GM04503 (cell line): ENCODE measurements at regions not wholly inside any gene's neighbourhood (a gene's known extent, or its start where the extent isn't known, plus 50 kb on each side); places are given as distances from the start of the nearest gene placed in this dataset.

Source experiments
- DNase-seq: peaks from one replicate; pipeline ENCODE4 v3.0.0-alpha.2; 2012; ENCODE audit warnings: low read depth

DNA sequence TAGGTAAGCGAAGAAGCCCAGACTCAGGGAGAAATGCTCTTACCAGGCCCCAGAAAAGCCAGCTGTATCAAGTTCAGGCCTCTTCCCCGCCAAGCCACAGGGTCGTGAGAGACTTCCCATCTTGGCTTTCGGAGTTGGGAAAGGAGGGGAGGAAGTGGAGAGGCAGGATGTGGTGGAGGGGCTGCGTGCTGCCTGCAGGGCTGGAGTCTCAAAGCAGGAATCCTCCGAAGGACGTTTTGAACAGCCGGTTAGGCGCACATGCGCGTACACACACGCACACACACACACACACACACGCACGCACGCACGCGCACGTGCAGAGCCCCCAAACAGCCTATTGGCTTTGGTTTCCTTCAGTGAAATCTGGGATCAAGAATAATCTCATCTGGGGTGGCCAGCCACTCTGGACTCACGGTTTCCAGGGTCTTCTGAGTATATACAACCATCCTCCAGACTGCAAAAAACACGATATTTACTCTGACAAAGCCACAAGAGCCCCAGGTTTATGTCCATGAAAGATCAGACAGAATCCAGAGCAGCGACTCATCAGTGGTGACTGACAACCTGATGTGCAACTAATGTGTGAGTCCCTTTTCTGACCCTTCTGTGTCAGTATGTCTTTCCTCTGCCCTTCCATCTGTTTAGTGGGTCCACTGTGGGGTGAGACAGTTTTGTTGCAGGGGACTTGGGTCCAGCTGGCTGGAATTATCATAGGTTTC, 115.0 kb upstream of the ZNF438 start:
- DNase-seq = no peak

DNA sequence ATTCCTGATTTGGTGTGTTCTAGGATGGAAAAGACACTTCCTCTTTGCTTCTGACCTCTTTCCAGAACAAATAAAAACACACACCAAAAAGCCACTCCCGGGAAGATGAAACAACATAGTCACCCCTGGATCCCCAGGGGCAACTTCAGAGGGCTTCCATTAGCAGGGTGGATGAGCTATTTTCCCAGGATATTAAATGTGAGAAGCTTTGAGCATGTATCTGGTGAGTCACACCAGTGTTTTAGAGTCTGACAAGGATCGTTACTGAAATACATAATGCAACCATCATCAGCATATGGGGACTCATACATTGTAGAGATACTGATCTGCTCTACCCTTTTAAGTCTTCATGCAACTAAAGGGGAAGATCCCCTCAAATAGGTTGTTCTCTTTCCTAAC, 115.5 kb upstream of the ZNF438 start:
- DNase-seq = peak; percentile 81

DNA sequence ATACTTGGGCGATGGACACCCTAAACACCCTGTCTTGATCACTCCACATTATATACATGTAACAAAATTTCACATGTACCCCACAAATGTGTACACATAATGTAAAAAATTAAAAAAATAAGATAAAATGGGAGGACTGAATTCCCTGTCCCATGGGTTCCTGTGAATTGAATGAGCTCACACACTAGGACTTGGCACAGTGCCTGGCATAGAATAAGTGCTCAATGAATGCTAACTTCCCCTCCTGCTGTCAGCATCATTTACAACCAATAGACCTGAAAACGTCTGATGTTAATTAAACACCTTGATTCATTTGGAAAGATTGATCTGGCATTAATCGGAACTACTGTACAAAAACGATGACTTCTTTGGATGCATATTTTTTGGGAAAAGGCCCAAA, 117.3 kb upstream of the ZNF438 start:
- no peak for DNase-seq

DNA sequence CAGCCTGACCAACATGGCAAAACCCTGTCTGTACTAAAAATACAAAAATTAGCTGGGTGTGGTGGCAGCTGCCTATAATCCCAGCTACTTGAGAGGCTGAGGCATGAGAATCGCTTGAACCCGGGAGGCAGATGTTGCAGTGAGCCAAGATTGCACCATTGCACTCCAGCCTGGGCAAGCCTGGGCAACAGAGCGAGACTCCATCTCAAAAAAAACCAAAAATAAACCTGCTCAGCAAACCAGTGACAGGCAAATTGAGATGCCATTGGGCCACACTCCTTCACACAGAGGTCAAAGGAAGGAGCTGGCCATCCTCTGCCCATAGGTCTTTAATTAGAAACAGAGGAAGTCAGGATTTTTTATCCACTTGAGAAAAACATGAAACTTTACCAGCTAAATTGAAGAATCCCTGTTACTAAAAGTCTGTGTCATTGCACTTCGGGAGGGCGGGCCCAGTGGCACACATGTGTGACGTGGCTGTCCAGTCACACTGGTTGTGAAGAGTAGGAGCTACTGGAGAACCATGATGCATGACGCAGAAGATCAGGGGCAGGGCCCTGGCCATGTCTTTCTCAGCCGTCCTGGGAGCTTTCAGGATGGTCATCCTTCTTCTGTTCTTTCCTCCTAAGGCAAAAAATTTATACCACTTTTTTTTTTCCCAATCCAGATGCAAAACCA, 118.3 kb upstream of the ZNF438 start:
- DNase-seq = no peak

DNA sequence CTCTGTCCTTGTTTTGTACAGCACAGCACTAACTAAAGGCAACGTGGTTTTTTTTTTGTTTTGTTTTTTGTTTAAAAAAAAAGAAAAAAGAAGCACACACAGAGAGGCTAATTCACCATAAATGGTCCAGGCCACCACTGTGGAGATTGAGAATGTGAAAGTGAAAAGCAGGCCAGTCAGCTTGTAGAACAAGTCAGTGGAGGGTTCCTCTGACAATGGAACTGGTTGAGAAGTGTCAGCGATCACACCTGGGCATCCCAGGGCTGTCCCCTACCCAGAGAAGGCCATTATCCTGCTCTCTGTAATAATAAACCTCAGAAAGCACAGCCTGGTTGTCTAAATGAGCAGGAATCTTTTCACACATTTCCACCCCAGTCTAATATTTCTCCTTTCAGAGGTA, 119.6 kb upstream of the ZNF438 start:
- no peak for DNase-seq

DNA sequence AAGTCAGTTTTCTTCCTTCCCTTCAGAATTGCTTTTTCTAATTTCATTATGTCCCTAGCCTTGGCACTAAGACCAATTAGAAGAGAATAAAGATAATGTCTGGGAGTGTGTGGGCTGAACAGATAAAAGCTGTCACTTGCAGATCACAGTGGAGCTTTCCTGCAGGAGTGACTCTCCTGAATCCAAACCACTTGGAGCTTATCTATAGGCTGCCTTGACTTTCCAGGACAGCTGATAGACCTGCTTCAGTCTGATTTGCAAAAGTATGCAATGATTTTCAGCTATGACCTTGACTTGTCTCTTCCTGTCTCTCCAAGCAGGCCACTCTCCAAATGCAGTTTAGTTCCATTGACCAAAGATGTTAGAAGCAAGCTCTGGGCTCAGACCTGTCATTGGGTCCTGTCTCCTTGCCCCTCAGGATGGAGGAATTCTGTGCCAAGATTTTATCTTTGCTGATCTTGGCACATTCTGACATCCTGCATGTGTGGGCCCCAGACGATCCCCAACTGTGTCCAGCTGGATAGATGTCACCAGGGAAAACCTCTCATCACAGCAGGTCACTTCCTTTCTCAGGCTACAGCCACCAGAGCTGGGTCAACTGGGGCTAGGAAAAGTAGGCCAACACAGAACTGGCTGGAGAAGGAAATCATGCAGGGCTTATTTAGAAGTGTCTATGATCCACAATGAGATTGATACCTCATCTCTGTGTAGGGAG, 120.9 kb upstream of the ZNF438 start:
- no peak for DNase-seq

DNA sequence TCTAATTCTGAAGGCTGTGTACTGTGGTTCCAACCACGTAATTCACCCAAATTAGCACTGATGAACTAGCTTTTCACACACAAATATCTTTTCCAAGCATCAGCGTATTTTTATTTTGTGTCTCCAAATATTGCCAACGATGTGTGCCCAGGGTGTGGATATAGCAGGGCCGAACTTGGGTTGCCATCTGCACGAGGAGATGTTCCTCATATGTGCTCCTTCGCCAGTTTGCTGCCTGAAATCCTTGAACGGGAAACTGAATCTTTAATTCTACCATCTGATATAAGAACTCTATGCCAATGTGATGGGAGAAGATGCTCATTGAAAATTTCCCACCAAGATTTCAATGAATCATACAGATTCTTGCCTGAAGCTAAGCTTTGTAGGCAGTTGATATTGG, 121.5 kb upstream of the ZNF438 start:
- no peak for DNase-seq

DNA sequence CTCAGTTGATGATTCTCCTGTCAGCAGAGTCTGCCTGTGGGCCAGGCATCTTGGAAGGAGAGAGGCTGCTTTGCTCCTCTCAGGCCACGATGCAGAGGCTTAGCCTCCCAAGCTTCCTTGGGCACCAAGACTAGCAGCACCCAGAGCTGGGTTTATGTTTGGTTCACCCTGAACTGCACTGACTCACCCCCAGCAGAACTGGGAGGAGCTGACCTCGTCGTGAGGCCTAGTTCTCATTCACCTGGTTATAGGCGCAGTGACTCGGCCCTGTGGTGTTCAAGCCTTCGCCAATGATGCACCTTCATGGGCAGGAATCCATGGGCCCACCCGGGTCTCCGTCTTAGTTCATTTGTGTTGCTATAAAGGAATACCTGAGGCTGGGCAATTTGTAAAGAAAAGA, 122.0 kb upstream of the ZNF438 start:
- DNase-seq = no peak

DNA sequence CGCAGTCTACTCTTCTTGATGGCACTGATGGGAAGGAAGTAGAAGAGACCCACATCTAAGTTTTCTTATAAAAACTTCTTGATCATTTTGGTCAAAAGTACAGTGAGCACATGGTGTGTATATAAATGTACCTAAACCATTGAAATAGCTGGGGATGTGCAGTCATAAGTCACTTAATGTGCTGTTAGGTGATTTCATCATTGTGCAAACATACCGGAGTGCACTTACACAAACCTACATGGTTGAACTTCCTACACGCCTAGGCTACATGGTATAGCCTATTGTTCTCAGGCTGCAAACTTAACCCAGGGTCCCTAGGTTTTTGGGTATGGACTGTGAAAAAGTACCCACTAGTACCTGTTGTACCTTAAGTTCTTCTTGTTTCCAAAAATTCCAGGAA, 123.3 kb upstream of the ZNF438 start:
- DNase-seq = no peak

DNA sequence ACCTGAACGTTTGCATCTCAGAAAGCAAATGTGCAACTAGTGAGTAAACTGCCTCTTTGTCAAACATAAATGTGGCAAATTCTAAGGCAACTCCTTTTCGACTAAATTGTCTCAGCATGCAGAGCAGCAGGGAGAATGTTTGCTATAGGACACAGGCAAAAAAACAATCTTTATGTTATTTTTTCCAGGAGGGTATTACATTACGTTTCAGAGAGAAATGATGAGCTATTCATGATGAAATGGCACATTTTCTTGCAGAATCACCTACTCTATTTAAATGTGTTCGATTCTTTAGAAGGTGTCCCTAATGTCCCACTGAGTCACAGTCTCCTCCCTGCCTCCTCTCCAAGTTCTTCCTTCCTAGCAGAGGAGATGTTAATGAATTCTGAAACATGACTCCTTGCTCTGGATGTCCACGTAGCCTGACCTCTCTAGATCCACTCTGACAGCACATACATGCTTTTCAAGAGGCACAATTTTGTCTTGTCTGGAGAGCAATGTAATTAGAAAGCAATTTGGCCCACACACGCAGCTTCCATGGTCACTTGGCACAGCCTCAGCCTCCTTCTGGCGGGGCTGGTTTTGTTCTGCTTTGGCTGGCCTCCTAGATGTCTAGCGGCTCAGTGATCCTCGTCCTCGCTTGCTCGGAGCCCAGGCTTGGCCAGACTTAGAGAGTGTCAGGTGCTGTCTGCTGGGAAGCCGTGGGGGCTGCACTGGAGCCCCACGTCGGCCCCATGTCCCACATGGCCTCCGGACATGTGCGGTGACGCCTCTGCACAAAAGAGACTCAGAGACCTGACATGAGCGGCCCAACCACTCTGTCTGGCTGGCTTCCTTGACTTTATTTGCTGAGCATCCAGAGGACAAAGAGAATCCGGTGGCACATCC, 125.7 kb upstream of the ZNF438 start:
- peak; percentile 54 for DNase-seq

DNA sequence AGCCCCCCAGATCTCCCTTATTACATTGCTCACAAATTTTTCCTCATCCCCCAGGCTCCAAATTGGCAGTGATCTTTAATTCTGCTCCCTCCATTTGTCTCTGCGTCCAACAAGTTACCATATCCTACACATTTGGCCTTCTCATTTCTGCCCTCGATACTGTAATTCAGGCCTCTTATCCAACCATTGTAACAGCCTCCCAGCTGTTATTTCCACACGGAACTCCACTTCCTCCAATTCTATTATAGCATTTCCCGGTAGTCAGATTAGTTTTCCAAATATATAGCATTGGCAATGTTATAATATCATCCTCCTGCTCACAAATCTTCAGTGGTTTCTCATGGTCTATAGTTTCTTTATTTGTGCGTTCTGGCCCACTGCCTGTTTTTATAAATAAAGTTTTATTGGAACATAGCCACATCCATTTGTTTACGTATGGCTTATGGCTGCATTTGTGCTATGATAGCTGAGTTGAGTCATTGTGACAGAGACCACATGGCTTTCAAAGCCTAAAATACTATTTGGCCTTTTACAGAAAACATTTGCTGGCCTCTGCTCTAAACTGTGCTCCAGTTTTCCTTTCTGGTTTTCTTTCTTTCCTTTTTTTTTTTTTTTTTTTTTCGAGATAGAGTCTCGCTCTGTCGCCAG, 126.5 kb upstream of the ZNF438 start:
- DNase-seq = no peak

DNA sequence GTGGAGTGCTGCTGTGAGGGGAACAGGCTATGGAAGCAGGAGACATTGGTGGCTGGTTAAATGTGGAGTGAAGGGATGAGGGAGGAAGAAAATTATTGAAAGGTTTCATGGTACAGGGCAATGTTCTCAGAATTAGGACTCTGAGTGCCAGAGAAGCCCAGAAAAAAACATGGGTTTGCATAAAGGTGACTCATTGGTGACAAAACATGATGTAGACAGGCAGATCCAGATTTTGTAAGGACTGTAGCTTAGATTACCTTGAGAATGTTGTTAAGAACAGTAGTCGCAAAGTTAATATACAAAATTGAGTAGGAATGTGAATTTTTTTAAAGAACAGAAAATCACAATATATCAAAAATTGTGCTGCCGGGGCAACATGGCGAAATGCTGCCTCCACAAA, 134.9 kb upstream of the ZNF438 start:
- DNase-seq = no peak

DNA sequence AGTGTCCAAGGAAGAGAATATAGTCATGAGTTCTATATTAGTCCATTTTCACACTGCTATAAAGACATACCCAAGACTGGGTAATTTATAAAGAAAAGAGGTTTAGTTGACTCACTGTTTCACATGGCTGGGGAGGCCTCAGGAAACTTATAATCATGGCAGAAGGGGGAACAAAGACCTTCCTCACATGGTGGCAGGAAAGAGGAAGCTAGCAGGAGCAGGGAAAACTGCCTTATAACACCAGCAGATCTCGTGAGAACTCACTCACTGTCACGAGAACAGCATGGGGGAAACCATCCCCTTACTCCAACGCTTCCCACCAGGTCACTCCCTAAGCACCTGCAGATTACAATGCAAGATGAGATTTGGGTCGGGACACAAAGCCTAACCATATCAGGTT, 139.0 kb upstream of the ZNF438 start:
- no peak for DNase-seq

DNA sequence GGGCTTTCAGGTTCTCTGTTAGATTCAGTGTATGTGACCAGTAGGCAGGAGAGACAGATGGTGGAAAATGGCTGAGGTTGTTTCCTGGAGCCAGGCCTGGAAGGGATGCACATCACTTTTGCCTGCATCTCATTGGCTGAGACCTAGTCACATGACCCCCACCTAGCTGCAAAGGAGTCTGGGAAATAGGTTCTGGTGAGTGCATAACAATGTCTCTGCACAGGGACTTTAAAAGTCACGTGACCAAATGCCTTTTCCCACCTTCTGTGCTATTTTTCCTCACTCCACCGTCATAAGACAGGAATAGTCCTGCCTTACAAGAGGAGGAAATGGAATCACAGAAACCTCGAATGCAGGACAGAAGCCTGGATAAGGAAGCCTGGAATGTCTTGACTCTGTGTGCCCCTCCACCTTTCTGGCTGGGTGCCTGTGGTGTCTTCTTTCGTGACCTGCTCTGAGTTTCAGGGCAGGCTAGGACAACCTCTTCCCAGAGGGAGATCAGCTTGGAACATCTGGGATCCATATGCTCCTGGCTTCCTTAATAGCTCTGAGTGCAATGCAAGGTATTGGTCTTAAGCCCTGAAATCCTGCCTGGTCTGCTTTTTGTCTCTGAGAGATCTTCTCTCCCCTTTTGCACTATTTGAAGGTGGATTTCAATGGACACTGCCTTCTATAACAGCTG, 139.9 kb upstream of the ZNF438 start:
- peak; percentile 45 for DNase-seq

DNA sequence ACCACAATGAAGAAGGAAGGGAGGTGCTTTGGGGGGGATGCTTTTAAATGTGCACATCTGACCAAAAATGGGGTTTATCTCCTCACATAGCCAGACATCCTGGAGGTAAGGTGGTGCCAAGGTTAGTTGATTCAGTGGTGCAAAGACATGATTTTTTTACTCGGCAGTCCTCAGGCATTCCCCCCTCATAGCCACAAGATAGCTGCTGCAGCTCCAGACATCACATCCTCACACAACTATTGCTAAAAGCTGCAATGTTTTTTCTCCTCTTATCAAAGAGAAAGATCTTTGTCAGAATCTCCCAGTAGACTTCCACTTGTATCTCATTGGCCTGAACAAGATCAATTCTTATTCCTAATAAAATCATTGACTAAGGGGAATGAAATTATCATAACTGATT, 141.3 kb upstream of the ZNF438 start:
- DNase-seq = no peak

DNA sequence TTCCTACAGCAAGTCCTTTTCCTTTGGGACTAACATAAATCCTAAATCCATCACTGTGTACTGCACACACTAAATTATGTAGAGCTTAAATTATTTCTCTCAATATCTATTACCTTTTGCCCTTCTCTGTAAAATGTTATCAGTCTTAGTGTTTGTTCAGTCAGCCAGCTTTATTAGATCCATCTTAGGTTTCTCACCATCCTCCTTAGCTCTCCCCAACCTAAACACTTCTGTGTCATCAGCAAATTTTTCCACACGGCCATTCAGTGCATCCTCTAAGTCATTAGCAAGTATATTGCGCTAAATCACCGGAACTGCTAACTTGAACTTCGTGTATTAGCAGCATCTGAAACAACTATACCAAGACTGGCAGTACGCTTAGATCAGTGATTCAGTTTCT, 142.1 kb upstream of the ZNF438 start:
- no peak for DNase-seq

DNA sequence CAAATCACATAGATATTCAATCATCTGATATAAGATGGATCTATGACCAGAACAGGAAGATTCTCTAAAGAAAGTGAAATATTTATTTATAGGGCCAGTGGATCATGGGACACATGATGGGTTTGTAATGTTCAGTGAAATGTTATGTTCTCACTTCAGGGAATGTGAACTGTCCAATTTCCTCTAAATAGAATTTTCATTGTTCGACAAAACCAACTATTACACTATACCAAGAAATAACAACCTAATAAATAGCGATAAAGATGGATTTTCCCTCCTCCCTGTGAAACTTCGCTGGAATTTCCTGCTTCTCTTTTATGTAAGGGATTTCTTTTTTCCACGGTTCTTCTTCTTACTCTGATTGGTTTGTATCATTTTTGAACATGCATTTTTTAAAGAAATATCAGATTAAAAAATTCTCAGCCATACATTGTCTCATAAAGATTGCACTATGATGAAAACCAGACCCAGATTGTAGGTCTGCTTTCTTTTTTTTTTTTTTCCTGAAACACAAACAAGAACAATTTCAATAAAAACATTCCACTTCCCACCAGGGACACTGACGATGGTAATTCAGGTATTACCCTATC, 139.8 kb upstream of the ZEB1 start:
- no peak for DNase-seq

DNA sequence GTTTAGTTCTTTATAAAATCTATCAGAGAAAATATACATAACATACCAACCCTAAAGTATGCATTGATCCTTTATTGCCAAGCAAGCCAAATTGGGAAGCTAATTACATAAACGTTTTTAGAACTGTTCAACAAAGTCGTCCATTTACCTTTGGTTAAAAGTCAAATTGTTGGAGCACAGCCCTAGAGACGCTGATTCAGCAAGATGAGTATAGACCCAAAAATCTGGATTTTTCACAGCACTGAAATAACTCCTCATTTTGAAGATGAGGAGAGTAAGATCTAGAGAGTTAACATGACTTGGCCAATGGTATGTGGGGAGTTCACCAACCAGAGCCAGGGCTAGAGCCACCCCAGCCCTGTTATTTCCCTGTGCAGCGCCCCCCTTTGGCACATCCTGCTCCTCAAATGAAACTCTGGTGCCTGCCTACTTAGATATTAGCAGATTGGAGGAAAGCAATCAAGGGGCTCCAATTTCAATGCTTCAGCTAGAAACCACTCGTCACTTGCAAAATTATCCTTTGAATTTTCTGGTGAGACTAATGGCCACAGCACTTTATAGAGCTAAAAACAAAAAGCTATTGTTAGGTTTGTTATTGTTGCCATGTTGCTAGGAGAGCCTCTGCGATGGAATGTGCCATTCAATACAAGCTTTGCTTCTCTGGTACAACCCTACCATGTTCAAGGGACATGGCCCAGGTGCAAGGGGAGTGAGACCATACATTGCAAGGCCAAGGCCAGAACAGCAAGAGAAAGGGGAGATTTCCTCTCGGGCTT, 132.6 kb upstream of the ZEB1 start:
- no peak for DNase-seq

DNA sequence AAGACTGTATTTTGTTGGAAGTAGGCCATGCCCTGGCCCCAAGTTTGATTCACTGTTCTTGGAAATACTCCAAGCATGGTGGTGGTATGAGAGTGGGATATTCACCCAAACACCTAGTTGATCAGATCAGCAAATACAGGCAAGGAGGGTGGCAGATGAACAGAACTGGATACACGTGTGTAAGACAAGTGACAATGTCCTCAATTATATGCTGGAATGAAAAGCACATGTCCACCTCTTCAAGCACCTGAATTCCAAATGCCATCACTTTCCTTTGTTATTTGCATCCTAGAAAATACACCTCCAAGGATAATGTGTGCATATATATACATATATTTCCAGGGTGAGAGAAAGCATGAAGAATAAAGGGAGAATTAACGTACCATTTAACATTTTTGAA, 131.8 kb upstream of the ZEB1 start:
- DNase-seq = no peak

DNA sequence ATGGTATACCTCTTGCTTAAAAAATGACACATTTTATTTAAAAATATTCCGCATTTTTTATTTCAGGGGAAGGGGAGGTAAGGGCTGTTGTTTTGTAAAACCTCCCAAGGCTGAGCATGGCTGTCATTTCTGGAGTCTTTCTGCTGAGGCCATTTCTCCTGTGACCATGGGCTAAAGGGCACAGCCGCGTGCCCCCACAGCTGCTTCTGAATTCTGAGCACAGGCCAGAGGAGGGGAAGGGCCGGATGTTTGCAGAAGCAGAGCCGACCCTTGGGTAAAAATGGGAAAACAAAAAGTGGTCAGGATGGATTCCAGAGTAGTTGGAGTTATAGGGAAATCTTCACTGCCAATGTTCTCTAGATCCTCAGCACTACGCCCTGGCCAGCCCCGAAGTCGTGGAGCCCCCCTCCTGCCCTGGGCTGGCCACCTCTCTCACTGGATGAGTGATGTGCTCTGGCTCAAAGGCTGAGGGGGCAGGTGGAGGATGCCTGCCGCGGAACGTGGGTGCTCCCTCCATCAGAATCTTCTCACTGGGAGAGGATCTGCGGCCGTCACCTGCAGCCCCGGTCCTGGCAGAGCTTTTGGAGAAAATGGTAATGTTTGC, 131.3 kb upstream of the ZEB1 start:
- no peak for DNase-seq
